ENCODE measurements at regions not wholly inside any gene's neighbourhood (a gene's known extent, or its start where the extent isn't known, plus 50 kb on each side); places are given as distances from the start of the nearest gene placed in this dataset.

DNA sequence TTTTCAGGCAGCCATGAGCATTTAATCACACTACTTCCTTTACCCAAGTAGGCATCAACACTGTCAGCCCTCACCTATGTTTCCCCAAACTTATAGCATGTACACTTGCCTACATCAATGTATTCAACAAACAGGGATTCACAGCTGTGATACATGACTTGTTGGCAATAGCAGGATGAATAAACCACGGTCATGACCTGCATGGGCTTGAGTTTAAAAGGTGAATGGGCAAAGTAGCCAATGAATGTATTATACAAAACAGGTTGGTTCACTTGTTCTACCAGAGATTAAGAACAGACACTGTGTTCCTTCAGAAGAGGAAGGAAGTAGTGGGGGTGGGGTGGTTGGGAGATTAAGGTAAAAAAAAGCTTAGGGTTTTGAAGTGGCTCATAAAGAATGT is 861.9 kb upstream of the SEMA6D start:
- H3K4me3 ChIP-seq: no peak overlapping the region
- 0 to 100% (median 80%) methylated on average over 1 of the region's 1 CpG; no CpG with 5 or more reads in 1 of the 10 experiments for WGBS, 10 experiments
- no peak overlapping the region for H3K27ac ChIP-seq
- no peak for ATAC-seq (replicated peaks in 6 of 8)
- peaks cover 24 to 39% of the 10 kb centered on the region in 2 donors for H3K4me1 ChIP-seq (replicated peaks in 1 of 2)
- in situ Hi-C loops (cut with MboI; ENCODE audit: low pct_unique_long_range_greater_than_20kb in 2 of 9, low sequenced_read_pairs in 9 of 9, unreplicated experiment in 9 of 9): no loop called here

DNA sequence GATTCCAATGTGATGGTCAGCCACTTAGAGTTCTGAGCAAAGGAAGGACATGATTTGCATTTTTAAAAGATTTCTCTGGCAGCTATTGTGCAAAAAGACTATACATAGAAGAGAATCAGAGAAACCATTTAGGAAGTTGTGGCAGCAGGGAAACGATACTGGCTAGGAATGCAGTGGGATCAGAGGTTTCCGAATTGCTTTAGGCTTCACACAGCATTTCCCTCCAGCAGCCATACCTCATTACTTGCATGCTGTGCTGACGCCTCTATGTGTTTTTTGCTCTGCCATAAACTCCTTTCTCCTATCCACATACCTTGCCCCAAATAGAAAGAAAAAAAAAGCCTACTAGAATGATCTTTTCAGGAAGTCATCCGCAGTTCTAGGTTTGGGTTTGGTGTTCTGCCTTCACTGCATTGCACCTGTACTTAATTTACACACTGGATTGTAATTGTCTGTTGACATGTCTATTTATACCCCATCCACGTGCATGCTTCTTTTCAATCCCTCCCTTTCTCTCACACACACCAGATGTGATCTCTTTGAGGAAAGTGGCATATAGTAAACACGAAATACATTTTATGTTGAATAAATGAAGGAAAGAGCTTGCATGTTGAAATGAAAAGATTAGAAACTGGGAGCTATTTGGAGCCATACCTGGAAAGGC is 860.3 kb upstream of the SEMA6D start:
- 0 to 80% (median 63%) methylated on average over 1 to 6 of the region's 6 CpGs for WGBS, 10 experiments
- peak in 1 of 8 experiments; percentile 25 for ATAC-seq (replicated peaks in 6 of 8)
- in situ Hi-C loops (cut with MboI; ENCODE audit: low pct_unique_long_range_greater_than_20kb in 2 of 9, low sequenced_read_pairs in 9 of 9, unreplicated experiment in 9 of 9): no loop called here
- Histone ChIP-seq H3K4me3 (no peak overlapping the region), H3K4me1 (replicated peaks in 1 of 2) (peaks cover 24 to 45% of the 10 kb centered on the region in 2 donors), H3K27ac (no peak overlapping the region)

DNA sequence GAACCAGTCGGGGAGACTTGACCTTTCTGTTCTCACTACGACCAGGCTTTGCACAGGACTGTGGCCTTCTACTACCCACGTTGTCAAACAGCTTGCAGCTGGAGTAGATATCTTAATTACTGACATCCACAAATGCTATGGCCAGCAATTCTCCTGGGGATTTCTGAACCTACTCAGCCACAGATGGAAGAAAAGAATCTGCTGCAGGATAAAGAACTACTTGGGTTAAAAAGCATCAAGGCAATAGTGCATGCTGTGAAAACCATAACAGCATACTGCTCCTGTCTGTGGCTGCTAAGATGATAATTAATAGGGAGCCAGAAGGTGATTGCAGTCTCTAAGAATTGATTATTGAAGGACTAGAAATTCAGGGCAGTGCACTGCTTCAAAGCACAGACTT is 859.2 kb upstream of the SEMA6D start:
- in situ Hi-C loops (cut with MboI; ENCODE audit: low pct_unique_long_range_greater_than_20kb in 2 of 9, low sequenced_read_pairs in 9 of 9, unreplicated experiment in 9 of 9): no loop called here
- peak in 5 of 8 experiments; percentile 39 to 92 (median 90) for ATAC-seq (replicated peaks in 6 of 8)
- no peak overlapping the region for H3K4me3 ChIP-seq
- H3K27ac ChIP-seq: peak overlapping the region; percentile 3 to 7
- H3K4me1 ChIP-seq (replicated peaks in 1 of 2): peaks cover 24 to 45% of the 10 kb centered on the region in 2 donors
- WGBS, 10 experiments: 0 to 46% (median 19%) methylated on average over 1 to 3 of the region's 3 CpGs; no CpG with 5 or more reads in 3 of the 10 experiments

DNA sequence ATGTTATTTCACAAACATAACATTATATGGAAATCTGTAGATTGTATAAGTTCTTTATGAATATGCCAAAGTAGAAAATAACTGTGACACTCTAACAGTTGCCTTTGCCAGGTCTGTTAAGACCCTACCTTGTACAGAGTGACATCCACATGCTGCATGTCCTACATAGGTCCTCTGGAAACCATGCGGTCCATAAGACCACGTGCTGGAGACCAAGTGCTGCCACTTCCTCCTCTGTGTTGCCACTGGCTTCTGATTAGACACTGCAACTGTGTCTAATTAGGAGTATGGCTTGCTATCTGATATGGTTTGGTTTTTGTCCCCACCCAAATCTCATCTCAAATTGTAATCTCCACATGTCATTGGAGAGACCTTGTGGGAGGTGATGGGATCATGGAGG is 855.5 kb upstream of the SEMA6D start:
- peaks cover 18 to 36% of the 10 kb centered on the region in 2 donors for H3K4me1 ChIP-seq (replicated peaks in 1 of 2)
- no peak overlapping the region for H3K27ac ChIP-seq
- in situ Hi-C loops (cut with MboI; ENCODE audit: low pct_unique_long_range_greater_than_20kb in 2 of 9, low sequenced_read_pairs in 9 of 9, unreplicated experiment in 9 of 9): no loop called here
- no peak overlapping the region for H3K4me3 ChIP-seq
- WGBS, 10 experiments: 10 to 100% (median 80%) methylated on average over 2 of the region's 2 CpGs; no CpG with 5 or more reads in 5 of the 10 experiments
- no peak for ATAC-seq (replicated peaks in 6 of 8)

DNA sequence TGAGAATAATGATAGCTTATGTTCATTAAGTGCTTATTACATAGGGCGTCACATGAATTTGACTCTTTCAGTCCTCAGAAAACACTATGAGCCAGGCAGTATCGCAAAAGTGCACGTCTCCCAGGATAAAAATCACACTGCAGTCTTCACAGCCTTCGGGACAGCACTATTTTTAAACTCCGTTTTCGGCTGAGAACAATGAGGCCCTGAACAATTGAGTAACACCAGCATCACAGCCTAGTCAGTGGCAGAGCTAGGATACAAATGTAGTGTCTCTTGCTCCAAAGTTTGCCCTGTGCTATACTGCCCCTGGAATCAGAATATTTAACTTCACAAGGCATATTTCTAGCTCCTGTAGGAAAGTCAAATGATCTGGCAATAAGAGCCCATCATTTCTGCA is 852.1 kb upstream of the SEMA6D start:
- in situ Hi-C loops (cut with MboI; ENCODE audit: low pct_unique_long_range_greater_than_20kb in 2 of 9, low sequenced_read_pairs in 9 of 9, unreplicated experiment in 9 of 9): no loop called here
- H3K27ac ChIP-seq: no peak overlapping the region
- peak in 4 of 8 experiments; percentile 18 to 36 (median 28) for ATAC-seq (replicated peaks in 6 of 8)
- H3K4me3 ChIP-seq: no peak overlapping the region
- peaks cover 0 to 8% of the 10 kb centered on the region in 2 donors for H3K4me1 ChIP-seq (replicated peaks in 1 of 2)
- WGBS, 10 experiments: 16 to 81% (median 56%) methylated on average over 2 to 6 of the region's 6 CpGs; no CpG with 5 or more reads in 1 of the 10 experiments

DNA sequence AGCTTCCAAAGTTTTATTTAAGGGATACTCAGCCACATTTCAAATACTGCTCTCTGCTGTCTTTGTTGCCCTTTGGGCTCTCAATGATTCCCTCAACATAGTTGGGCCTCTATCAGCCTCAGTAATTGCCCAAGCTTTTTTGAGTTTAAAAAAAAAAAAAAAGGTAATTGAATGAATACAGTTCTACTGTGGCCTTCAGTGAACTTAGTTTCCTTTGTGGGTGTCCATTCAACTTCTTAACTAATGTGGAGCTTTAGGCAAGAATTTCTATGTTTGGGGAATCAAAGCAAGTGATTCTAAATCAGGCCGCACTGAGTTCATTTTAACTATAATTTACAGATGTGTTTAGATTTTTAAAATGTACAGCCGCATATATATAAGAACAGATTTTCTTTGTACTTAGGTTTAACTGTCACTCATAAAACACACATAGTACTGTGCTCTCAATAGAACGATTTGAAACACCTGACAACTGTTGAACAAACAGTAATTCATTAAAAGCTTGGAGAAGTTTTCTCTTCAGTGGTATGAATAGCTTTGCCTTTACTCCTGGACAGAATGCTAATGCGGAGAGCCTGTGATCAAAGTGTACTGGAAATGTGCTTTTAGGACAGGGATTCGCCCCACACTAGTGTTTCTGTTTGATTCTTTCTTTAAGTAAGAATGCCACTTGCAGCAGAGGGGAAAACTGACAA is 844.9 kb upstream of the SEMA6D start:
- WGBS, 10 experiments: 0 to 57% (median 25%) methylated on average over 1 to 5 of the region's 5 CpGs; no CpG with 5 or more reads in 2 of the 10 experiments
- in situ Hi-C loops (cut with MboI; ENCODE audit: low pct_unique_long_range_greater_than_20kb in 2 of 9, low sequenced_read_pairs in 9 of 9, unreplicated experiment in 9 of 9): no loop called here
- Histone ChIP-seq H3K27ac (no peak overlapping the region), H3K4me1 (replicated peaks in 1 of 2) (peaks cover 6 to 9% of the 10 kb centered on the region in 2 donors), H3K4me3 (no peak overlapping the region)
- peak in 4 of 8 experiments; percentile 26 to 79 (median 58) for ATAC-seq (replicated peaks in 6 of 8)

DNA sequence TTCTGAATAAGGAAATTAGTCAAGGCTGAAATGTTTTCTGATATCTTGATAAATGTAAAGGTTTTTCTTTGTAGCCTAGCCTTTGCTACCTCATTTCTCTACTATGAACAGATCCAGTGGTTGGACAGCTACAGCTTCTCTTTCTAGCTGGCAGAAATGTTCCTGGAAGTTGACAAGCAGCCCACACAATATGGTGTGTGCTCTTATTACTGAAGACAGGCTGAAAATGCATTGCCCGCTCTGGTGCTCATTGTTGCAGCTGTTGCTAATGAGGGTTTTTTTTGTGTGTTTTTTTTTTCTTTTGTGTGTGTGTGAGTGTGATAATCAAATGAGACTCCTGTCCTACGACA is 844.3 kb upstream of the SEMA6D start:
- ATAC-seq (replicated peaks in 6 of 8): peak in 4 of 8 experiments; percentile 49 to 87 (median 66)
- Histone ChIP-seq H3K4me1 (replicated peaks in 1 of 2) (peaks cover 6 to 9% of the 10 kb centered on the region in 2 donors), H3K4me3 (no peak overlapping the region), H3K27ac (no peak overlapping the region)
- in situ Hi-C loops (cut with MboI; ENCODE audit: low pct_unique_long_range_greater_than_20kb in 2 of 9, low sequenced_read_pairs in 9 of 9, unreplicated experiment in 9 of 9): no loop called here
- WGBS, 10 experiments: 0 to 57% (median 33%) methylated on average over 1 to 2 of the region's 2 CpGs; no CpG with 5 or more reads in 2 of the 10 experiments

DNA sequence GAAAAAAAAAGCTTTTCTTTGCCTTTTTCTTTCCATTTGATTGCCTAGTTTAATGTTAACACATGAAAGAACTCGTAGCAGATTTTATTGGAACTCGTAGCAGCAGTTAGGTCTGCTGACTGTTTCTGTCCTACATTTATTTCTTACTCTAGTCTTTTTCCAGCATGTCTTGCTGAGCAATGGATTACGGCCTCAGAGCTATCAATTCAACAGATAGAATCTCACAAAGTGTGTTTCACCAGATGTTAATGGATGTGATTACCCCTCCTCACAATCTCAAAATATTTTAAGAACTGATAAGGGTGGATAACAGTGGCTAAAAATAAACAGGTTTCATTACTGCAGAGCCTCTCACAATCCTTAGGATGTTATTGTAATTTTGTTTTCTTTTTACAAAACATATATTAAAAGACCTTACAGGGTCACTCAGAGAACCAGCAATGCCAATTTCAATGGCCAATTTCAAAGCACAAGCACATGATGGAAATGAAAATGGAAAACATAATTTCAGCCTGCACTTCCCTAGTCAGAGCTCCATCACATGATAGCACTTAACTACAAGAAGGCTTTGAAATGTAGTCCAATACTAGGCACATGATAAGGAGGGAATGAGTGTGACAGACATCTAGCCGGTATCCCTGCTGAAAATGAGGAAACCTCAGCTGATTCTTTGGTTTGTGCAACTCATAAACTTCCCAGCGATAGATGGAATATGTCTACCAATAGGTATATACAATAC is 838.1 kb upstream of the SEMA6D start:
- 0 to 93% (median 63%) methylated on average over 3 to 5 of the region's 5 CpGs for WGBS, 10 experiments
- Histone ChIP-seq H3K27ac (no peak overlapping the region), H3K4me1 (replicated peaks in 1 of 2) (no peaks in the 10 kb centered on the region), H3K4me3 (no peak overlapping the region)
- peak in 3 of 8 experiments; percentile 26 to 44 (median 38) for ATAC-seq (replicated peaks in 6 of 8)
- in situ Hi-C loops (cut with MboI; ENCODE audit: low pct_unique_long_range_greater_than_20kb in 2 of 9, low sequenced_read_pairs in 9 of 9, unreplicated experiment in 9 of 9): no loop called here

DNA sequence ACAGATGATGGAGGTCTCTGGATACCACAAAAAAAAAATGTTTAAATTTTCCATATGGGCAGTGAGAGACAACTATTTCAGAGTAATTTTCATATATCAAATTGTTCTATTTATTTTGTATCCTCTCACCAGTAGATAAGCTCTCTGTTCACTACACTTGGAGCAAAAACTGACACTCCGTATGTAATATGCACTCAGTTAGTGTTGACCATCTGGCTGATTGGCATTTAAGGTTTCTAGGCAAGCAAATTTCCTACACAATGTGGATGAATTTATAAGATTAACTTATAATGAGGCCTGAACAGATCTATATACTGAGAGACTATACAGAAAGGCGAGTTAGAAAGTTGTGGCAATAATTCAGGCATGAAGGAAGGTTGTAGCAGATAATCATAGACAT is 836.5 kb upstream of the SEMA6D start:
- WGBS, 10 experiments: 17 to 96% (median 80%) methylated on average over 2 of the region's 2 CpGs; no CpG with 5 or more reads in 1 of the 10 experiments
- in situ Hi-C loops (cut with MboI; ENCODE audit: low pct_unique_long_range_greater_than_20kb in 2 of 9, low sequenced_read_pairs in 9 of 9, unreplicated experiment in 9 of 9): no loop called here
- no peaks in the 10 kb centered on the region for H3K4me1 ChIP-seq (replicated peaks in 1 of 2)
- ATAC-seq (replicated peaks in 6 of 8): no peak
- no peak overlapping the region for H3K27ac ChIP-seq
- H3K4me3 ChIP-seq: no peak overlapping the region

DNA sequence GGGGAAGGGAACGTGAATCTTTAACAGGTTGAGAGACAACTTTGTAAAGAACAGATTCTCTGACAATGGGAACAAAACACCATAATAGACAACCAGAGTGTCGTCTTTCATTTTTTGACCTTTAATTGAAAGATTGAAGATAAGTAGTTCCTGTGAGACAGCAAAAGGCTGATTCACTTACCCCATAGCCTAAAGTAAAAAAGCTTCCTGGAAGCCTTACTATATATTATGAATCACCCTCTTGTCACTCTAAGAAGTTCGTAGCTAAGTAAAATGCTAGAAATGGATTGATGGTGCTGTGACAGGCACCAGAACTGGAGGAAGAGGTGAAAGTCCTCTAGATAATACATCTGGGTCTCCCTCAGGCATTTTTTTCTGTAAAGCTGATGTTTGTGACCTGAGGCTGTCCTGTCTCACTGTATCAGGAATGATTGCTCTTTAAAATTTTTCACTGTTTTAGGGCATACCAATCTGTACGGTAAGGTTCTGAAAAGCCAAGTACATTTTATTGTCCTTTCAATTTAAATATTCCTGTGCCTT is 824.6 kb upstream of the SEMA6D start:
- Histone ChIP-seq H3K4me3 (no peak overlapping the region), H3K27ac (no peak overlapping the region), H3K4me1 (replicated peaks in 1 of 2) (no peaks in the 10 kb centered on the region)
- in situ Hi-C loops (cut with MboI; ENCODE audit: low pct_unique_long_range_greater_than_20kb in 2 of 9, low sequenced_read_pairs in 9 of 9, unreplicated experiment in 9 of 9): no loop called here
- 0 to 79% (median 54%) methylated on average over 1 to 4 of the region's 4 CpGs for WGBS, 10 experiments
- ATAC-seq (replicated peaks in 6 of 8): peak in 4 of 8 experiments; percentile 29 to 47 (median 32)

DNA sequence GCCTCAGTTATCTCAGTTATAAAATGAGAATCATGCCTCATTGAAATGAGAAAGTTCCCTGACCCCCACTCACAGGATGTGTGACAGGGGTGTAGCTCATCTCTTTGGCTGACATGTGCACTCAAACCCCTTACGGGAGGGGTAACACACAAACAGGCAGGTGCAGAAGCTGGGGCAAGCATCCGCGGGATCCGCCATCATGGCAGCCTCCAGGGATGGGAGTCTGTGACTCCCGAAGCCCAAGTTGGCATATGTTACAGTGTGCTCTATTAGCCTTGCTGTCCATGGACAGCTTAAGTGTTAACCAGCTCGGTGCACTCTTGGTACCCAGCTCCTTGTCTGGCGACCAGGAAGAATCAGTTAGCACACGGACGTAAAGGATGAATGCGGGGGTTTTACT is 822.7 kb upstream of the SEMA6D start:
- no peaks in the 10 kb centered on the region for H3K4me1 ChIP-seq (replicated peaks in 1 of 2)
- in situ Hi-C loops (cut with MboI; ENCODE audit: low pct_unique_long_range_greater_than_20kb in 2 of 9, low sequenced_read_pairs in 9 of 9, unreplicated experiment in 9 of 9): no loop called here
- no peak for ATAC-seq (replicated peaks in 6 of 8)
- H3K4me3 ChIP-seq: no peak overlapping the region
- WGBS, 10 experiments: 86 to 100% (median 100%) methylated on average over 1 to 4 of the region's 10 CpGs; no CpG with 5 or more reads in 5 of the 10 experiments
- no peak overlapping the region for H3K27ac ChIP-seq

DNA sequence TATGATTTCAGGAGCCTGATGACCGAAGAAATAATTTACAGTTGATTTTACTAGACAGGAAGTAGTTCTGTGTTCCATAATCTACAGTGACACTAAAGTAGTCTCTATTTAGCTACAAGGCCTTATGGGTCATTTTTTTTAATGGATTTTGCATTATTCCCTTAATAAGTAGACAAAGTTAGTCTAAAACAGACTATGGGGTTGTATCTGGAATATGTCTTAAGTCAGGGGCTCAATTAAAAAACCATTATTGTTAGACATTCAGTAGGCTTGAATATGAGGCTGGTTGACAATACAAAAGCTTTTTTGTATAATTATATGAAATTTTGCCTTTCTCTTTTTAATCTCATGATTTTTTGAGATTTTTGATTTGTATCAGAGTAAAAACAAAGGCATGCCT is 820.0 kb upstream of the SEMA6D start:
- 0 to 100% (median 50%) methylated on average over 1 of the region's 1 CpG; no CpG with 5 or more reads in 2 of the 10 experiments for WGBS, 10 experiments
- ATAC-seq (replicated peaks in 6 of 8): no peak
- no peak overlapping the region for H3K27ac ChIP-seq
- H3K4me1 ChIP-seq (replicated peaks in 1 of 2): no peaks in the 10 kb centered on the region
- H3K4me3 ChIP-seq: no peak overlapping the region
- in situ Hi-C loops (cut with MboI; ENCODE audit: low pct_unique_long_range_greater_than_20kb in 2 of 9, low sequenced_read_pairs in 9 of 9, unreplicated experiment in 9 of 9): no loop called here

DNA sequence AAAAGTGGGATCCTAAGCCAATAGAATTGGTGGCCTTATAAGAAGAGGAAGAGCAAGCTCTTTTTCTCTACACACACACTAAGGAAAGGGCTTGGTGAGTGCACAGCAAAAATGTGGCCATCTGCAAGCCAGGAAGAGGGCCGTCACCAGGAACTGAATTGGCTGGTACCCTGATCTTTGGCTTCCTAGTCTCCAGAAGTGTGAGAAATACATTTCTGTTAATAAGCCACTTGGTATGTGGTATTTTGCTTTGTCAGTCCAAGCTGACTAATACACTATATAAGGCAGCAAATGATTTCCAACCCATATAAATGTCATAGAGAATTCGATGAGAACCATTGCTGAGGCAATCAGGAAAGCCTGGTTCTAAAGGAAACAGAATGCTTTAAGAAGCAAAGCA is 816.3 kb upstream of the SEMA6D start:
- in situ Hi-C loops (cut with MboI; ENCODE audit: low pct_unique_long_range_greater_than_20kb in 2 of 9, low sequenced_read_pairs in 9 of 9, unreplicated experiment in 9 of 9): no loop called here
- peak in 1 of 8 experiments; percentile 33 for ATAC-seq (replicated peaks in 6 of 8)
- H3K4me1 ChIP-seq (replicated peaks in 1 of 2): no peaks in the 10 kb centered on the region

More for the DNA sequence above, 816.3 kb upstream of the SEMA6D start:
- 0 to 100% (median 83%) methylated on average over 1 to 2 of the region's 2 CpGs; no CpG with 5 or more reads in 2 of the 10 experiments for WGBS, 10 experiments
- Histone ChIP-seq H3K27ac (no peak overlapping the region), H3K4me3 (no peak overlapping the region)

Data from motor neuron (in vitro differentiated cells).